MM.1S (cell line): ENCODE measurements at regions not wholly inside any gene's neighbourhood (a gene's known extent, or its start where the extent isn't known, plus 50 kb on each side); places are given as distances from the start of the nearest gene placed in this dataset.

Source experiments
- EZH2 ChIP-seq: fragments of 300-600 bp; sonication (generic); optimal IDR thresholded peaks from 2 replicates; pipeline ENCODE3; 2017; ENCODE audit warnings: low read depth, mild to moderate bottlenecking, antibody characterized with exemption, low read length, mixed read lengths
- EZH2phosphoT487 ChIP-seq: fragments of 300-600 bp; sonication (generic); IDR thresholded peaks from 2 replicates; pipeline ENCODE4 v1.6.1; 2018; ENCODE audit warnings: antibody characterized with exemption, low read length
- TF ChIP-seq, protein P1 (sequence below): fragments of 300-600 bp; sonication (generic); IDR thresholded peaks from 2 replicates; pipeline ENCODE4 v1.5.1; 2016; ENCODE audit warnings: antibody characterized with exemption, low read length, mixed read lengths

DNA sequence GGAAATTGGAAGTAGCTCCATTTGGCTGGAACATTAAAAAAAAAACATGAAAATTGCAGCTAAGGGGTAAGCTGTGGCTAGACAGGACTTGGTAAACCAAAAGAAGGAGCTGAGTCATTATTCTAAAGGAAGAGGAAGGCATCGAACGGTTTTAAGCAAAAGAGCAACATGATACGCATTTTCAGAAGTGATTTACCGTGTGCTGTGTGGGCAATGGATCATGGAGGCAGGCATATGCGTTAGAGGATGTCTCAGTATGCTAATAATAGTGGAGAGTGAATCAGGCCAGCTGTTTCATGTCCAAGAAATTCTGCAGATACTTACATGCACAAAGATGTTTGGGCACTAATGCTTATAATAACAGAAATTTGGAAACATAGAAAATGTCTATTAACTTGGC is 409.1 kb upstream of the ATP11B start:
- TF ChIP-seq, protein P1, sequence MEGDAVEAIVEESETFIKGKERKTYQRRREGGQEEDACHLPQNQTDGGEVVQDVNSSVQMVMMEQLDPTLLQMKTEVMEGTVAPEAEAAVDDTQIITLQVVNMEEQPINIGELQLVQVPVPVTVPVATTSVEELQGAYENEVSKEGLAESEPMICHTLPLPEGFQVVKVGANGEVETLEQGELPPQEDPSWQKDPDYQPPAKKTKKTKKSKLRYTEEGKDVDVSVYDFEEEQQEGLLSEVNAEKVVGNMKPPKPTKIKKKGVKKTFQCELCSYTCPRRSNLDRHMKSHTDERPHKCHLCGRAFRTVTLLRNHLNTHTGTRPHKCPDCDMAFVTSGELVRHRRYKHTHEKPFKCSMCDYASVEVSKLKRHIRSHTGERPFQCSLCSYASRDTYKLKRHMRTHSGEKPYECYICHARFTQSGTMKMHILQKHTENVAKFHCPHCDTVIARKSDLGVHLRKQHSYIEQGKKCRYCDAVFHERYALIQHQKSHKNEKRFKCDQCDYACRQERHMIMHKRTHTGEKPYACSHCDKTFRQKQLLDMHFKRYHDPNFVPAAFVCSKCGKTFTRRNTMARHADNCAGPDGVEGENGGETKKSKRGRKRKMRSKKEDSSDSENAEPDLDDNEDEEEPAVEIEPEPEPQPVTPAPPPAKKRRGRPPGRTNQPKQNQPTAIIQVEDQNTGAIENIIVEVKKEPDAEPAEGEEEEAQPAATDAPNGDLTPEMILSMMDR, result no peak
- no peak for TF ChIP-seq EZH2
- no peak for TF ChIP-seq EZH2phosphoT487
